Left colon (tissue), 2 donors: ENCODE measurements at regions not wholly inside any gene's neighbourhood (a gene's known extent, or its start where the extent isn't known, plus 50 kb on each side); places are given as distances from the start of the nearest gene placed in this dataset.
A peak's percentile ranks its signal among the peaks of the same experiment; 100 is the strongest.

Experiments
- ATAC-seq: fragments of 200-7000 bp; cut with Tn5 transposase; one replicate; pipeline ENCODE4 v1.9.1; 2020; ENCODE audit warnings: mild to moderate bottlenecking, moderate library complexity
- DNase-seq, 2 donors: peaks; one replicate each; pipeline ENCODE4 v3.0.0-alpha.2; 2020
- intact Hi-C, 2 donors: fragments of 100-400 bp; cut with DNase I in 1 of 2; cut with micrococcal nuclease in 1 of 2; formaldehyde crosslinking; loops; one replicate each; pipeline versions ENCODE4 v1.11.2 to v1.14.0; 2022; cut with DNase I, micrococcal nuclease
- donor health status: DM: no; HTN: no; CAD: no.
- donor health status: DM: yes; HTN: yes; CAD: no.

GRCh38 chr3:94256888-94257813 lies 194.3 kb downstream of the NSUN3 start:
- ATAC-seq (no peak), DNase-seq (no peak)
- intact Hi-C loops: no loop called here

GRCh38 chr3:94258851-94259250 lies 196.0 kb downstream of the NSUN3 start:
- ATAC-seq: no peak
- DNase-seq: no peak
- intact Hi-C loops: no loop called here

- ATAC-seq: no peak
- intact Hi-C loops: no loop called here
- DNase-seq: no peak
Observed at GRCh38 chr3:94259291-94259690, 196.4 kb downstream of the NSUN3 start.

- DNase-seq (no peak), ATAC-seq (no peak)
- intact Hi-C loops: no loop called here
Observed at GRCh38 chr3:94269763-94270162, 206.9 kb downstream of the NSUN3 start.

GRCh38 chr3:94272016-94272415 lies 209.2 kb downstream of the NSUN3 start:
- intact Hi-C loops: no loop called here
- DNase-seq: no peak
- ATAC-seq: no peak

DNA sequence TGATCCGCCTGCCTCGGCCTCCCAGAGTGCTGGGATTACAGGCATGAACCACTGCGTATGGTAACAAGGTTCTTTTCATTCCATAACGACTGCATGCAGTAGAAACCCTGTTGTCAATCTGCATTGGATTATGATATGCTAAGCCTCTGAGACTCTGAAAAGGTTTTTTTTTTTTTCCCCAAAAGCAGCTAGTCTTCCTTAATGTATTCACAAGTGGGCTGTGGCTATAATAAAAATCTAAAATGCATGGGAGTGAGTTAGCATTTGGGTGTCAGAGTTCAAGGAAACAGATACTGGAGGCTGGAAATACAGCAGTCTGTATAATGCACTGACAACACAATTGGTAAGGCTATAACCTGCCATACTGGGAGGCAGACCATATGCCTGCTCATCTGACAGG lies 218.1 kb downstream of the NSUN3 start:
- DNase-seq: no peak
- ATAC-seq: no peak
- intact Hi-C loops: no loop called here

- DNase-seq (no peak), ATAC-seq (peak; percentile 44)
- intact Hi-C loops: no loop called here
Observed at GRCh38 chr3:94285872-94286271, 223.0 kb downstream of the NSUN3 start.

DNA sequence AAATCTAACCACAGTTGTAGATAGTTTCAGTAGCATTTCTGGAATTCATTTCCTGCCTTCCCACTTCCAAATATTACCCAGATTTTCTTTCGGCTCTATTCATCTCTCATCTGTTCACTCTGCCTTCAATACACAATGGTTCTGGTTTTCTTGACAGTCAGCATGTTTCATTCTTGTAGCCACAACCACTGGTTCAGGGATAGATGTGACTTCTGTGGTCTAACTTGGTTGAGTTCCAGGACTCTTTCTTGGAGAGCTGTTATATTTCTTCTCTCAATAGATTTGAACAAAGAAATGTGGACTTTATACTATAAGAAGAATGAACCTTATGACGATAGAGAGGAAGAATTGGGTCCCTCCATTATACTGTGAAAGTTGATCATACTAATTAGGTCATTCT lies 228.8 kb downstream of the NSUN3 start:
- DNase-seq (no peak), ATAC-seq (no peak)
- intact Hi-C loops: no loop called here

DNA sequence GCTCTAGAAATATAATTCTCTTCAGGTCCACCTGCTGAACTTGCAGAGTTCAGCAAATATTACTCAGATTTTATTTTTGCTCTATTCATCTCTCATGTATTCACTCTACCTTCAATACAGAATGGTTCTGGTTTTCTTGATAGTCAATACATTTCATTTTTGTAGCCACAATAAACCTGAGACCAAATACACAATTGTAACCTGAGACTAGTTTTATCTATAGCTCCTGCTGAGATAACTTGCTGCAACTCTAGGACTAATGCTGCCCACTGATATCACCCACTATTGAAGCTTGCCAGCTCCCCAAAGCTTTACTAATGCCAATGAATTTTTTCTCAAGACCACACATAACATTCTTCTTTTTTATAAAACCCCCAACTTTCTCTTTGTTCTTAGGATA lies 229.3 kb downstream of the NSUN3 start:
- intact Hi-C loops: no loop called here
- ATAC-seq: no peak

DNA sequence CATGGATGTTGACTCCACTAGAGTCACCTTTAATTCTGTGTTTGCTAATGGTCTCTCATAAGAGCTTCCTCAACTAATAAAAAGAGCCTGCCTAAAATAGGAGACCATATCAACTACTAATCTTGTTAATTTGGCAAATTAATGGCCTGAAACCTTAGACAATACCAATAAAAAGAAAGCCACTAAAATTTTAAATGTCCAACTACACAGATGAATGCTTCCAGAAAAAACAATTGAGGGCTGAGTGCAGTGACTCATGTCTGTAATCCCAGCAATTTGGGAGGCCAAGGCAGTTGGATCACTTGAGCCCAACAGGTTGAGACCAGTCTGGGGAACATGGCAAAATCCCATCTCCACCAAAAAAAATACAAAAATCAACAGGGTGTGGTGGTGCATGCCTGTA lies 230.9 kb downstream of the NSUN3 start:
- ATAC-seq: no peak
- DNase-seq: no peak
- intact Hi-C loops: no loop called here

More for the DNA sequence above, 229.3 kb downstream of the NSUN3 start:
- DNase-seq: no peak

DNA sequence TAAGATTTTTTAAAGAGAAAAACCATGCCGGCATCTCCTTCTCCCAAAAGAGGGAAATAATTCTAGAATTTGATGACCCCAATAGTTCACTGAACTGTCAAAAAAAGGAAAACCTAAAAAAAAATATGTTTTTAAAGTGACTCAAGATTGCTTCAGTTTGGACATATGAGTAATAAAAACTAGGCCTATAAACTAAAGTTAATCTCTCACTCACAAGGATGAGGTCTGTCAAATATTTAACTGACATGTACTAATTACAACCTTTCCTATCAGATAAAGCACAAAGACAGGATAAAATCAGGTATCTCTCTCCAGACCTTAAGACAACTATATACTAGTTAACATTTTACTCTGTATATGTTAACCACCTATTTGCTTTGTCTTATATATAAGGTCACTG lies 231.9 kb downstream of the NSUN3 start:
- ATAC-seq: peak; percentile 98
- DNase-seq: no peak
- intact Hi-C loops: no loop called here

DNA sequence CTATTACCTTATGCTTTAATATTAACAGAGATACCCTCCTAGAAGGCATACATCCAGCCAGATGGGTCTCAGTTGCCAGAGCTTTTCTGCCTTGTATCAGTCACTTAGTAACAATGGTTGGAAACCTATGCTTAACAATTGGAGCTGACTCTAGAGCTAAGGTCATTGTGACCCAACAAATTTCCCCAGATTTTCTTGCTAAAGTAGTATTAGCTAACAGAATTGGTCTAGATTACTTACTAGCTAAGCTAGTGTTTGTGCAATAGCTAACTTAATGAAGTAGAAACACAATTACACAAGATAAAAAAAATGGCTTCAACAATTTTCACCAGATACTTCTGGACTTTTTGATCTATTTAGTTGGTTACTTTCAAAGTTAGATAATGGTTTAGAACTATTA lies 236.9 kb downstream of the NSUN3 start:
- no peak for DNase-seq
- intact Hi-C loops: no loop called here
- ATAC-seq: no peak

- DNase-seq (no peak), ATAC-seq (no peak)
- intact Hi-C loops: no loop called here
Observed at GRCh38 chr3:94301366-94301765, 238.5 kb downstream of the NSUN3 start.

GRCh38 chr3:94303266-94303665 lies 240.4 kb downstream of the NSUN3 start:
- DNase-seq (no peak), ATAC-seq (no peak)
- intact Hi-C loops: no loop called here

GRCh38 chr3:94303897-94304296 lies 241.0 kb downstream of the NSUN3 start:
- no peak for ATAC-seq
- DNase-seq: no peak
- intact Hi-C loops: no loop called here

GRCh38 chr3:94304954-94305353 lies 242.1 kb downstream of the NSUN3 start:
- DNase-seq (no peak), ATAC-seq (no peak)
- intact Hi-C loops: no loop called here

DNA sequence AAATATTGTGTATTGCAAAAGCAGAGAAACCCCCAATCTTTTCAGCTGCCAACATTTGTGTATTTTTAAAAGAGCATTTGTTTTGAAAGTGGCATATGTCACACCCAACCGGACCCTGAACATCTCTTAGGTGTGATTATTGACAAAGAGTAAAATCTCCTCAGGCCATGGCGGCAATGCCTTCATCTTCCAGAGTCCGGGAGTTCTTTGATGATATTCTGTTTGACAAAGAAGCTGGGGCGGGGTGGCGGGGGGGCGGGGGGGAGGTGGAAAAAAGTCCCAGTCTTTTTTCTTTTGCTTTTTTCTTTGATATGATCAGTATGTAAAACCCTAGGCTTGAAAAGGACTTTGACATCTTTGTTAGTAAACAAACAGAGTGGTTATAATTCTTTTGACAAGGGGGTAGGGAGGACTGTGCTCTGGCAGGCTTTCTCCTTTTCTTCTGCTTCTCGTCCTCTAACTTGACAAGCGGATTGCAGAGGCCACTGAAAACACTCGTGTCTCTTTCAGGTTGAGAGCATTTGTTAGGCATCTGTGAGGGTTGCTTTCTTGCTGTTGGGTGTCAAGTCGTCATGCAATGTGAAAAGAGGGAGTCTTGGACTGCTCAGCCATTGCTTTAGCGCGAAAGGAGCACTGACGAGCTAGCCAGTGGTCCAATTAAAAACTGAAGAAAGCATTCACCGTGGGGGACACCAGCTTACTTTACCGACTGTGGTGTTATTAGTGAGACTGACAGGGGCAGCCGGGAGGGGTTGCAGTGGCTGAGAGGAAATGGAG lies 243.2 kb downstream of the NSUN3 start:
- intact Hi-C loops: no loop called here
- ATAC-seq (peak; percentile 65), DNase-seq (peak in 1 of 2 donors; percentile 33)

GRCh38 chr3:94307588-94307987 lies 244.7 kb downstream of the NSUN3 start:
- ATAC-seq: no peak
- no peak for DNase-seq
- intact Hi-C loops: no loop called here

GRCh38 chr3:94308767-94309166 lies 245.9 kb downstream of the NSUN3 start:
- ATAC-seq: peak; percentile 90
- no peak for DNase-seq
- intact Hi-C loops: no loop called here
